IMR-90 (cell line): ENCODE measurements at regions not wholly inside any gene's neighbourhood (a gene's known extent, or its start where the extent isn't known, plus 50 kb on each side); places are given as distances from the start of the nearest gene placed in this dataset.

Experiments
- ATAC-seq: fragments of 200-7000 bp; cut with Tn5 transposase; 2 replicates; pipeline ENCODE4 v1.9.1; 2020; ENCODE audit warnings: low read depth, mild to moderate bottlenecking, moderate library complexity
- BruUV-seq: library from RNA; stranded (reverse); fragments of 400-500 nt; replicated peaks from 2 replicates; lab custom pipeline; 2021; lab: Mats Ljungman, UMichigan
- CTCF ChIA-PET: fragments of 300-600 bp; formaldehyde crosslinking; extraction: SDS; loops from one replicate; lab custom pipeline; 2021; ENCODE audit warnings: antibody characterized with exemption; lab: Yijun Ruan, JAX
- POLR2A ChIA-PET: fragments of 300-600 bp; sonication (Branson Sonifier 250); formaldehyde crosslinking; loops from one replicate; lab custom pipeline; 2022; ENCODE audit warnings: antibody characterized with exemption; ENCODE audit not compliant: unreplicated experiment; lab: Charles Lee
- DNase-seq: peaks from one replicate; pipeline ENCODE4 v3.0.0; 2013
- H2AFZ ChIP-seq: replicated peaks from 2 replicates; pipeline ENCODE3; 2013; ENCODE audit warnings: low read length, mild to moderate bottlenecking; ENCODE audit not compliant: poor library complexity
- H2AK5ac ChIP-seq: 2 replicates; pipeline ENCODE4 v1.6.1; 2013; ENCODE audit warnings: low read depth, low read length, inconsistent platforms
- H2AK9ac ChIP-seq: replicated peaks from 2 replicates; pipeline ENCODE3; 2013; ENCODE audit warnings: mild to moderate bottlenecking, low read depth, low read length, moderate library complexity; ENCODE audit not compliant: poor library complexity
- H2BK120ac ChIP-seq: 2 replicates; pipeline ENCODE4 v1.6.1; 2013; ENCODE audit warnings: low read depth, low read length, inconsistent platforms
- H2BK15ac ChIP-seq: 3 replicates; pipeline ENCODE4 v1.6.1; 2013; ENCODE audit warnings: low read depth, low read length, inconsistent platforms
- H2BK20ac ChIP-seq: 2 replicates; pipeline ENCODE4 v1.6.1; 2013; ENCODE audit warnings: low read depth, mild to moderate bottlenecking, inconsistent platforms, low read length, moderate library complexity
- H2BK5ac ChIP-seq: 2 replicates; pipeline ENCODE4 v1.6.1; 2013; ENCODE audit warnings: mild to moderate bottlenecking, low read depth, low read length, inconsistent platforms; ENCODE audit not compliant: poor library complexity, severe bottlenecking
- H3K14ac ChIP-seq: replicated peaks from 2 replicates; pipeline ENCODE4 v1.6.1; 2013; ENCODE audit warnings: low read depth, low read length, inconsistent platforms
- H3K18ac ChIP-seq: 2 replicates; pipeline ENCODE4 v1.6.1; 2013; ENCODE audit warnings: low read depth, low read length, control low read depth
- H3K23ac ChIP-seq: 2 replicates; pipeline ENCODE4 v1.6.1; 2013; ENCODE audit warnings: low read depth, low read length, inconsistent platforms
- H3K27ac ChIP-seq: 2 replicates; pipeline ENCODE4 v1.5.1; 2013; ENCODE audit warnings: mild to moderate bottlenecking, control low read depth, low read length; ENCODE audit not compliant: insufficient read depth
- H3K27me3 ChIP-seq: 2 replicates; pipeline ENCODE4 v1.6.1; 2013; ENCODE audit warnings: low read length; ENCODE audit not compliant: control insufficient read depth, insufficient read depth
- H3K36me3 ChIP-seq: 2 replicates; pipeline ENCODE4 v1.6.1; 2013; ENCODE audit warnings: low read length, mixed read lengths; ENCODE audit not compliant: control insufficient read depth, insufficient read depth
- H3K4ac ChIP-seq: 2 replicates; pipeline ENCODE4 v1.6.1; 2013; ENCODE audit warnings: low read depth, low read length, inconsistent platforms
- H3K4me1 ChIP-seq: 2 replicates; pipeline ENCODE4 v1.6.1; 2013; ENCODE audit warnings: low read length, mixed read lengths; ENCODE audit not compliant: control insufficient read depth, insufficient read depth
- H3K4me2 ChIP-seq: 2 replicates; pipeline ENCODE4 v1.6.1; 2013; ENCODE audit warnings: low read depth, mild to moderate bottlenecking, control low read depth, low read length, moderate library complexity
- H3K4me3 ChIP-seq: 2 replicates; pipeline ENCODE4 v1.5.1; 2013; ENCODE audit warnings: low read depth, mild to moderate bottlenecking, control low read depth, low read length, moderate library complexity; ENCODE audit not compliant: insufficient read depth
- H3K56ac ChIP-seq: 2 replicates; pipeline ENCODE4 v1.6.1; 2013; ENCODE audit warnings: low read length, inconsistent platforms; ENCODE audit not compliant: insufficient read depth; ENCODE audit errors: extremely low read depth
- H3K79me1 ChIP-seq, 2 experiments: 2 replicates each; pipeline ENCODE4 v1.6.1; 2013; ENCODE audit warnings: low read length in 2 of 2, inconsistent platforms in 1 of 2, low read depth in 1 of 2
- H3K9ac ChIP-seq: 2 replicates; pipeline ENCODE4 v1.6.1; 2013; ENCODE audit warnings: low read depth, low read length, control low read depth
- H3K9me1 ChIP-seq: 2 replicates; pipeline ENCODE4 v1.6.1; 2013; ENCODE audit warnings: low read length, inconsistent platforms; ENCODE audit not compliant: insufficient read depth
- H3K9me3 ChIP-seq: 2 replicates; pipeline ENCODE4 v1.6.1; 2013; ENCODE audit warnings: low read length; ENCODE audit not compliant: control insufficient read depth, insufficient read depth
- H4K20me1 ChIP-seq: 2 replicates; pipeline ENCODE4 v1.6.1; 2013; ENCODE audit warnings: low read length, inconsistent platforms; ENCODE audit not compliant: insufficient read depth
- H4K5ac ChIP-seq: 2 replicates; pipeline ENCODE4 v1.6.1; 2013; ENCODE audit warnings: mild to moderate bottlenecking, low read depth, low read length, control low read depth
- H4K8ac ChIP-seq, 2 experiments: 2 replicates each; pipeline ENCODE4 v1.6.1; 2013; ENCODE audit warnings: low read depth in 2 of 2, low read length in 2 of 2, control low read depth in 1 of 2, inconsistent platforms in 1 of 2
- H4K91ac ChIP-seq: 2 replicates; pipeline ENCODE4 v1.6.1; 2013; ENCODE audit warnings: low read depth, low read length, inconsistent platforms; ENCODE audit not compliant: insufficient read depth
- CEBPB ChIP-seq: IDR thresholded peaks from 2 replicates; pipeline ENCODE4 v1.6.1; 2012; ENCODE audit warnings: low read depth, low read length, improper control_type of control experiment
- FOS ChIP-seq: fragments of 150-350 bp; IDR thresholded peaks from 2 replicates; pipeline ENCODE4 v1.6.1; 2016; ENCODE audit warnings: low read depth, low read length
- MAFK ChIP-seq: IDR thresholded peaks from 2 replicates; pipeline ENCODE4 v1.6.1; 2012; ENCODE audit warnings: low read depth, low read length, improper control_type of control experiment
- MXI1 ChIP-seq: IDR thresholded peaks from 2 replicates; pipeline ENCODE4 v1.6.1; 2012; ENCODE audit warnings: low read depth, mild to moderate bottlenecking, low read length, moderate library complexity, borderline replicate concordance
- POLR2A ChIP-seq: IDR thresholded peaks from 2 replicates; pipeline ENCODE4 v1.6.1; 2012; ENCODE audit warnings: mild to moderate bottlenecking, low read depth, low read length
- RFX5 ChIP-seq: IDR thresholded peaks from 2 replicates; pipeline ENCODE4 v1.8.0; 2012; ENCODE audit warnings: low read depth, mild to moderate bottlenecking, low read length, moderate library complexity
- WGBS, 2 experiments: methylation state at CpG; one replicate each; pipeline versions ENCODE4 v1.1.5 to v1.1.7; 2013; ENCODE audit warnings: missing lambda C conversion rate in 2 of 2; ENCODE audit not compliant: insufficient read length in 1 of 2; ENCODE audit errors: extremely low coverage in 2 of 2; 5-methylcytosine and 5-hydroxymethylcytosine counted together
- dilution Hi-C: fragments of 300-500 bp; cut with HindIII; formaldehyde crosslinking; loops from one replicate; pipeline ENCODE4 v1.14.3; 2018; ENCODE audit warnings: low sequenced_read_pairs; ENCODE audit not compliant: unreplicated experiment
- in situ Hi-C: fragments of 300-500 bp; cut with MboI; formaldehyde crosslinking; loops from 3 replicates; pipeline ENCODE4 v1.14.3; 2019; ENCODE audit warnings: low sequenced_read_pairs, inconsistent platforms, mixed read lengths
- intact Hi-C: fragments of 100-400 bp; cut with micrococcal nuclease; formaldehyde crosslinking; loops from 2 replicates; pipeline ENCODE4 v1.10.0; 2022
- TF ChIP-seq, protein P1 (sequence below): conservative IDR thresholded peaks from 2 replicates; pipeline ENCODE4 v1.5.1; 2012; ENCODE audit warnings: mild to moderate bottlenecking, low read depth, low read length, improper control_type of control experiment
- TF ChIP-seq, protein P2 (sequence below): fragments of 150-350 bp; IDR thresholded peaks from 2 replicates; pipeline ENCODE4 v1.6.1; 2017; ENCODE audit warnings: mild to moderate bottlenecking, antibody characterized with exemption, low read length, low read depth

DNA sequence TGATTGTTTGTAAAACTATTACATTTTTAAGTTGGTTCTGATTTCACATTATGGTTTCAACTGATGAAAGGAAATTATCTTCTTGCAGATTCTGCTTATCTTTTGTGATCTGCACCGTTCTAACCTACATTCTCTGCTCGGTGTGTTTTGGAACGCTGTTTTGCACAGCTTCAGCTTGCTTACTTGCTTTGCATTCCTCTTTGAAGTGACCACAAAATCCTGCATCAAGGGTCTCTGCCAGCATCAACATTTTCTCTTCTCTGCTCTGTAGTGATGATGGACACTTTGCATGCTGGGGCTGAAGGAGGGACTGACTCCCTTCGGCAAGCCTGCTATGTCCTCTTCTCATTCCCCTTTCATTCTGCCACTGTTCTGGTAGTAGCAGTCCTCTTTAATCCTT lies 485.2 kb downstream of the FBXO15 start:
- H3K27me3 ChIP-seq: no peaks in the 10 kb centered on the region
- no peak overlapping the region for H3K27ac ChIP-seq
- dilution Hi-C loops (no loop called here), intact Hi-C loops (no loop called here), in situ Hi-C loops (no loop called here)
- no peak overlapping the region for H3K18ac ChIP-seq
- H3K79me1 ChIP-seq: no peaks in the 10 kb centered on the region; a peak in 2 of 4 replicates
- POLR2A ChIA-PET: no interaction called here
- CTCF ChIA-PET: no interaction called here
- no peaks in the 10 kb centered on the region for H3K9me3 ChIP-seq
- no peaks in the 10 kb centered on the region for H3K36me3 ChIP-seq
- H3K14ac ChIP-seq: 0 out of 2 replicates have a peak overlapping the region, but pooled peaks have one; percentile 6
- ATAC-seq (no peak), DNase-seq (no peak)
- no peak overlapping the region for H3K56ac ChIP-seq
- H4K20me1 ChIP-seq: no peaks in the 10 kb centered on the region
- no peak overlapping the region for H2BK15ac ChIP-seq
- BruUV-seq: no TSS peak
- 53% methylated on average over 3 of the region's 4 CpGs; no CpG with 5 or more reads in 1 of the 2 experiments for WGBS, 2 experiments
- no peak overlapping the region for H2AK9ac ChIP-seq
- TF ChIP-seq MXI1: no peak
- TF ChIP-seq, protein P1, sequence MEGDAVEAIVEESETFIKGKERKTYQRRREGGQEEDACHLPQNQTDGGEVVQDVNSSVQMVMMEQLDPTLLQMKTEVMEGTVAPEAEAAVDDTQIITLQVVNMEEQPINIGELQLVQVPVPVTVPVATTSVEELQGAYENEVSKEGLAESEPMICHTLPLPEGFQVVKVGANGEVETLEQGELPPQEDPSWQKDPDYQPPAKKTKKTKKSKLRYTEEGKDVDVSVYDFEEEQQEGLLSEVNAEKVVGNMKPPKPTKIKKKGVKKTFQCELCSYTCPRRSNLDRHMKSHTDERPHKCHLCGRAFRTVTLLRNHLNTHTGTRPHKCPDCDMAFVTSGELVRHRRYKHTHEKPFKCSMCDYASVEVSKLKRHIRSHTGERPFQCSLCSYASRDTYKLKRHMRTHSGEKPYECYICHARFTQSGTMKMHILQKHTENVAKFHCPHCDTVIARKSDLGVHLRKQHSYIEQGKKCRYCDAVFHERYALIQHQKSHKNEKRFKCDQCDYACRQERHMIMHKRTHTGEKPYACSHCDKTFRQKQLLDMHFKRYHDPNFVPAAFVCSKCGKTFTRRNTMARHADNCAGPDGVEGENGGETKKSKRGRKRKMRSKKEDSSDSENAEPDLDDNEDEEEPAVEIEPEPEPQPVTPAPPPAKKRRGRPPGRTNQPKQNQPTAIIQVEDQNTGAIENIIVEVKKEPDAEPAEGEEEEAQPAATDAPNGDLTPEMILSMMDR: no peak
- TF ChIP-seq RFX5: no peak
- no peak for TF ChIP-seq MAFK
- TF ChIP-seq, protein P2, sequence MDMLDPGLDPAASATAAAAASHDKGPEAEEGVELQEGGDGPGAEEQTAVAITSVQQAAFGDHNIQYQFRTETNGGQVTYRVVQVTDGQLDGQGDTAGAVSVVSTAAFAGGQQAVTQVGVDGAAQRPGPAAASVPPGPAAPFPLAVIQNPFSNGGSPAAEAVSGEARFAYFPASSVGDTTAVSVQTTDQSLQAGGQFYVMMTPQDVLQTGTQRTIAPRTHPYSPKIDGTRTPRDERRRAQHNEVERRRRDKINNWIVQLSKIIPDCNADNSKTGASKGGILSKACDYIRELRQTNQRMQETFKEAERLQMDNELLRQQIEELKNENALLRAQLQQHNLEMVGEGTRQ: no peak
- no peak for TF ChIP-seq CEBPB
- TF ChIP-seq POLR2A: no peak
- TF ChIP-seq FOS: no peak
- no peak overlapping the region for H4K8ac ChIP-seq
- H3K4me2 ChIP-seq: peak overlapping the region; percentile 34; the same call in 1 of the 2 replicates
- H2AFZ ChIP-seq: no peak overlapping the region
- H3K4ac ChIP-seq: no peak overlapping the region
- H2BK5ac ChIP-seq: no peak overlapping the region
- no peaks in the 10 kb centered on the region for H3K9me1 ChIP-seq
- H4K5ac ChIP-seq: peak overlapping the region; percentile 72; the same call in 1 of the 2 replicates
- no peak overlapping the region for H4K91ac ChIP-seq
- H3K4me1 ChIP-seq: no peaks in the 10 kb centered on the region
- no peak overlapping the region for H2BK20ac ChIP-seq
- no peak overlapping the region; the same call in 1 of the 2 replicates for H3K4me3 ChIP-seq
- no peak overlapping the region for H2BK120ac ChIP-seq
- peak overlapping the region; percentile 48; the same call in 1 of the 2 replicates for H3K23ac ChIP-seq
- H2AK5ac ChIP-seq: no peak overlapping the region
- no peak overlapping the region for H3K9ac ChIP-seq
